Peyer's patch (tissue), 4 donors: ENCODE measurements at regions not wholly inside any gene's neighbourhood (a gene's known extent, or its start where the extent isn't known, plus 50 kb on each side); places are given as distances from the start of the nearest gene placed in this dataset.

Source experiments
- POLR2A ChIP-seq, 2 donors: fragments of 450-650 bp; IDR thresholded peaks; one replicate each; pipeline ENCODE4 v1.5.1; 2017; ENCODE audit warnings: antibody characterized with exemption in 2 of 2, mild to moderate bottlenecking in 2 of 2, moderate library complexity in 2 of 2
- TF ChIP-seq, protein P1 (sequence below), 6 experiments: fragments of 450-650 bp in 4 of 6; fragments of 200-600 bp in 2 of 6; sonication (generic) in 1 of 6; IDR thresholded peaks; one replicate each; pipeline ENCODE4 v1.5.1; 2017 to 2019; ENCODE audit warnings: antibody characterized with exemption in 6 of 6, mild to moderate bottlenecking in 3 of 6, moderate library complexity in 1 of 6

DNA sequence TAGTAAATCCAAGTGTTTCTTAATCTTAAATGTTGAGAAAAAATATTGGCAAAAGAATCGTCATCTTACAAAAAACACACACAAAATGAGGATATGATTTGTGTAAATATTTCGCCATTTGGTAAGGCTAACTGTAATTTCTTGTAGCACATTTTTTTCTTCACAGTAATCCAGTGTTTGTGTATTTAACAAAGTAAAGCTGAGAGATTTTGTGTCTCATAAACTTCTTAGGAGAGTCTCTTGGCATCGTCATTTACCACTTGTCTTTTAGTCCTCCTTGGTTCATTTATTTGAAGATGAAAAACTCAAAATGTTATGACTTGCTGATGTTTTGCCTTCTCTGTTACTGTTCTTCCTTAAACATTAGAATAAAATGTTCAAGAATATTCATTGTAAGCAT lies 326.7 kb upstream of the PITX2 start:
- TF ChIP-seq, protein P1, sequence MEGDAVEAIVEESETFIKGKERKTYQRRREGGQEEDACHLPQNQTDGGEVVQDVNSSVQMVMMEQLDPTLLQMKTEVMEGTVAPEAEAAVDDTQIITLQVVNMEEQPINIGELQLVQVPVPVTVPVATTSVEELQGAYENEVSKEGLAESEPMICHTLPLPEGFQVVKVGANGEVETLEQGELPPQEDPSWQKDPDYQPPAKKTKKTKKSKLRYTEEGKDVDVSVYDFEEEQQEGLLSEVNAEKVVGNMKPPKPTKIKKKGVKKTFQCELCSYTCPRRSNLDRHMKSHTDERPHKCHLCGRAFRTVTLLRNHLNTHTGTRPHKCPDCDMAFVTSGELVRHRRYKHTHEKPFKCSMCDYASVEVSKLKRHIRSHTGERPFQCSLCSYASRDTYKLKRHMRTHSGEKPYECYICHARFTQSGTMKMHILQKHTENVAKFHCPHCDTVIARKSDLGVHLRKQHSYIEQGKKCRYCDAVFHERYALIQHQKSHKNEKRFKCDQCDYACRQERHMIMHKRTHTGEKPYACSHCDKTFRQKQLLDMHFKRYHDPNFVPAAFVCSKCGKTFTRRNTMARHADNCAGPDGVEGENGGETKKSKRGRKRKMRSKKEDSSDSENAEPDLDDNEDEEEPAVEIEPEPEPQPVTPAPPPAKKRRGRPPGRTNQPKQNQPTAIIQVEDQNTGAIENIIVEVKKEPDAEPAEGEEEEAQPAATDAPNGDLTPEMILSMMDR (IDR thresholded peaks at IDR 0.05): no peak
- TF ChIP-seq POLR2A (IDR thresholded peaks at IDR 0.05): no peak
